Panc1 (cell line): ENCODE measurements at regions not wholly inside any gene's neighbourhood (a gene's known extent, or its start where the extent isn't known, plus 50 kb on each side); places are given as distances from the start of the nearest gene placed in this dataset.

ENCODE experiments used
- ATAC-seq: fragments of 200-7000 bp; cut with Tn5 transposase; 2 replicates; pipeline ENCODE4 v1.9.1; 2020; ENCODE audit warnings: mild to moderate bottlenecking, moderate library complexity
- BruUV-seq: library from RNA; stranded (reverse); fragments of 400-500 nt; replicated peaks from 2 replicates; lab custom pipeline; 2021; lab: Mats Ljungman, UMichigan
- CTCF ChIA-PET: fragments of 300-600 bp; sonication (Branson Sonifier 250); formaldehyde crosslinking; loops from one replicate; lab custom pipeline; 2022; ENCODE audit warnings: antibody characterized with exemption; lab: Charles Lee
- POLR2A ChIA-PET: fragments of 300-600 bp; sonication (Branson Sonifier 250); formaldehyde crosslinking; loops from one replicate; lab custom pipeline; 2022; ENCODE audit warnings: antibody characterized with exemption; lab: Charles Lee
- DNase-seq: peaks from one replicate; pipeline ENCODE4 v3.0.0-alpha.2; 2010; ENCODE audit warnings: low read depth, low spot score
- H3K27ac ChIP-seq: 2 replicates; pipeline ENCODE4 v1.5.1; 2011; ENCODE audit warnings: mild to moderate bottlenecking, low read length, inconsistent platforms
- H3K27me3 ChIP-seq: fragments of 200-500 bp; sonication (Bioruptor generic); 2 replicates; pipeline ENCODE4 v1.6.0; 2014; ENCODE audit warnings: low read length, inconsistent platforms; ENCODE audit not compliant: control insufficient read depth, insufficient read depth
- H3K36me3 ChIP-seq: fragments of 200-500 bp; sonication (Bioruptor generic); 2 replicates; pipeline ENCODE4 v1.5.1; 2014; ENCODE audit warnings: inconsistent platforms, mild to moderate bottlenecking, low read length, moderate library complexity; ENCODE audit not compliant: control insufficient read depth, insufficient read depth
- H3K4me1 ChIP-seq: 2 replicates; pipeline ENCODE4 v1.5.1; 2011; ENCODE audit warnings: inconsistent platforms, mild to moderate bottlenecking, low read length, moderate library complexity; ENCODE audit not compliant: control insufficient read depth, insufficient read depth
- H3K4me3 ChIP-seq, 2 experiments: 2 replicates each; pipeline ENCODE4 v1.5.1; 2011 to 2012; ENCODE audit warnings: low read depth in 2 of 2, low read length in 2 of 2, mild to moderate bottlenecking in 2 of 2, inconsistent platforms in 1 of 2, moderate library complexity in 1 of 2
- H3K9me3 ChIP-seq: fragments of 200-500 bp; sonication (Bioruptor generic); 2 replicates; pipeline ENCODE4 v1.5.1; 2014; ENCODE audit warnings: low read depth, mild to moderate bottlenecking, inconsistent platforms, low read length, moderate library complexity; ENCODE audit not compliant: control insufficient read depth, insufficient read depth
- CTCF ChIP-seq: fragments of 450-650 bp; IDR thresholded peaks from 2 replicates; pipeline ENCODE4 v1.5.1; 2017; ENCODE audit warnings: mild to moderate bottlenecking
- POLR2AphosphoS5 ChIP-seq: IDR thresholded peaks from 2 replicates; pipeline ENCODE4 v1.6.1; 2012; ENCODE audit warnings: mild to moderate bottlenecking, low read depth, low read length, moderate library complexity
- REST ChIP-seq, 2 experiments: IDR thresholded peaks; 2 replicates each; pipeline ENCODE4 v1.6.1; 2011 to 2012; ENCODE audit warnings: low read depth in 2 of 2, control low read depth in 1 of 2, low read length in 1 of 2, mild to moderate bottlenecking in 1 of 2, moderate library complexity in 1 of 2; ENCODE audit not compliant: insufficient read depth in 1 of 2
- SIN3A ChIP-seq: IDR thresholded peaks from 2 replicates; pipeline ENCODE4 v1.6.1; 2012; ENCODE audit warnings: low read depth, mild to moderate bottlenecking, low read length, moderate library complexity, borderline replicate concordance; ENCODE audit not compliant: insufficient read depth
- TCF7L2 ChIP-seq: IDR thresholded peaks from 2 replicates; pipeline ENCODE4 v1.6.1; 2011; ENCODE audit warnings: mild to moderate bottlenecking, low read depth, low read length, inconsistent platforms
- in situ Hi-C: cut with HindIII; loops from 2 replicates; pipeline ENCODE4 v1.10.0; 2016; ENCODE audit warnings: low sequenced_read_pairs, low pct_unique_long_range_greater_than_20kb
- intact Hi-C: fragments of 100-400 bp; cut with micrococcal nuclease; formaldehyde crosslinking; loops from one replicate; pipeline ENCODE4 v1.10.0; 2022; ENCODE audit not compliant: unreplicated experiment

- in situ Hi-C loops (no loop called here), intact Hi-C loops (no loop called here)
- no peak for TF ChIP-seq POLR2AphosphoS5
- TF ChIP-seq TCF7L2, result no peak
- TF ChIP-seq SIN3A, result no peak
- no peak for TF ChIP-seq CTCF
- no peak for TF ChIP-seq REST (IDR thresholded peaks at IDR 0.05; ENCODE audit: insufficient read depth in 1 of 2, low read depth in 2 of 2, low read length in 1 of 2)
- Histone ChIP-seq H3K36me3 (no peaks in the 10 kb centered on the region), H3K27ac (no peak overlapping the region), H3K9me3 (no peaks in the 10 kb centered on the region), H3K4me3 (no peak overlapping the region), H3K4me1 (no peaks in the 10 kb centered on the region), H3K27me3 (no peaks in the 10 kb centered on the region)
- ATAC-seq (no peak), DNase-seq (no peak)
- CTCF ChIA-PET, result no interaction called here
- no TSS peak for BruUV-seq
- POLR2A ChIA-PET, result no interaction called here
Observed at GRCh38 chr18:6589923-6590322, 139.6 kb upstream of the ARHGAP28 start.

- Histone ChIP-seq H3K36me3 (no peaks in the 10 kb centered on the region), H3K9me3 (no peaks in the 10 kb centered on the region), H3K4me1 (no peaks in the 10 kb centered on the region), H3K4me3 (no peak overlapping the region), H3K27me3 (no peaks in the 10 kb centered on the region), H3K27ac (no peak overlapping the region)
- intact Hi-C loops, result no loop called here
- DNase-seq (no peak), ATAC-seq (no peak)
- BruUV-seq, result no TSS peak
- in situ Hi-C loops, result no loop called here
- CTCF ChIA-PET, result no interaction called here
- TF ChIP-seq REST (IDR thresholded peaks at IDR 0.05; ENCODE audit: insufficient read depth in 1 of 2, low read depth in 2 of 2, low read length in 1 of 2) (no peak), SIN3A (no peak), TCF7L2 (no peak), POLR2AphosphoS5 (no peak), CTCF (no peak)
- POLR2A ChIA-PET, result no interaction called here
Observed at GRCh38 chr18:6590326-6590725, 139.2 kb upstream of the ARHGAP28 start.
